ENCODE measurements at regions not wholly inside any gene's neighbourhood (a gene's known extent, or its start where the extent isn't known, plus 50 kb on each side); places are given as distances from the start of the nearest gene placed in this dataset.

- no peak for TF ChIP-seq SIN3A (IDR thresholded peaks at IDR 0.05; ENCODE audit: borderline replicate concordance, low read depth, low read length)
- TF ChIP-seq TAF1 (IDR thresholded peaks at IDR 0.05; ENCODE audit: borderline replicate concordance, low read depth, low read length), result no peak
- no peak for TF ChIP-seq RCOR1 (IDR thresholded peaks at IDR 0.05; ENCODE audit: low read length)
- no peak for TF ChIP-seq USF2 (IDR thresholded peaks at IDR 0.05; ENCODE audit: borderline replicate concordance, low read depth, low read length)
- TF ChIP-seq MXI1 (IDR thresholded peaks at IDR 0.05; ENCODE audit: low read depth, low read length), result no peak
Measured at GRCh38 chr4:12137575-12137974, 708.9 kb upstream of the HS3ST1 start (continued).

- 0% methylated on average over 2 of the region's 2 CpGs for WGBS (ENCODE audit: low lambda C conversion rate)
- no peaks in the 10 kb centered on the region for H3K4me1 ChIP-seq (ENCODE audit: control insufficient read depth in 1 of 2, insufficient read depth in 2 of 2, low read depth in 1 of 2, low read length in 1 of 2)
- H4K20me1 ChIP-seq (ENCODE audit: insufficient read depth), result no peaks in the 10 kb centered on the region
- H3K27ac ChIP-seq (ENCODE audit: low read depth in 2 of 2, low read length in 1 of 2), result no peak overlapping the region
- ChIA-PET CTCF (no interaction called here), POLR2A (no interaction called here)
- no peak overlapping the region for H3K4me3 ChIP-seq (ENCODE audit: low read depth in 2 of 2, low read length in 1 of 2)
- DNase-seq, result no peak
- H2AFZ ChIP-seq (ENCODE audit: low read depth), result no peak overlapping the region
- H3F3A ChIP-seq (replicated peaks; ENCODE audit: insufficient read depth), result no peaks in the 10 kb centered on the region
- no peaks in the 10 kb centered on the region for H3K79me2 ChIP-seq (ENCODE audit: insufficient read depth)
- TF ChIP-seq TEAD4 (IDR thresholded peaks at IDR 0.05; ENCODE audit: borderline replicate concordance, insufficient read depth) (no peak), JUND (IDR thresholded peaks at IDR 0.05) (no peak), RCOR1 (IDR thresholded peaks at IDR 0.05; ENCODE audit: low read length) (no peak), USF2 (IDR thresholded peaks at IDR 0.05; ENCODE audit: borderline replicate concordance, low read depth, low read length) (no peak), MEF2A (IDR thresholded peaks at IDR 0.05; ENCODE audit: borderline replicate concordance, low read depth) (no peak), POLR2AphosphoS5 (IDR thresholded peaks at IDR 0.05; ENCODE audit: low read depth, low read length) (no peak), SIN3A (IDR thresholded peaks at IDR 0.05; ENCODE audit: borderline replicate concordance, low read depth, low read length) (no peak), SMC3 (IDR thresholded peaks at IDR 0.05; ENCODE audit: low read depth, low read length) (no peak), MAX (IDR thresholded peaks at IDR 0.05; ENCODE audit: low read depth) (no peak), FOXJ3 (CRISPR knock-in tag; IDR thresholded peaks at IDR 0.05) (no peak), RXRA (IDR thresholded peaks at IDR 0.05; ENCODE audit: borderline replicate concordance, low read depth) (no peak), REST (IDR thresholded peaks at IDR 0.05; ENCODE audit: low read depth, low read length) (no peak), CHD2 (IDR thresholded peaks at IDR 0.05; ENCODE audit: low read length, partially characterized antibody) (no peak)
- TF ChIP-seq, protein P1, sequence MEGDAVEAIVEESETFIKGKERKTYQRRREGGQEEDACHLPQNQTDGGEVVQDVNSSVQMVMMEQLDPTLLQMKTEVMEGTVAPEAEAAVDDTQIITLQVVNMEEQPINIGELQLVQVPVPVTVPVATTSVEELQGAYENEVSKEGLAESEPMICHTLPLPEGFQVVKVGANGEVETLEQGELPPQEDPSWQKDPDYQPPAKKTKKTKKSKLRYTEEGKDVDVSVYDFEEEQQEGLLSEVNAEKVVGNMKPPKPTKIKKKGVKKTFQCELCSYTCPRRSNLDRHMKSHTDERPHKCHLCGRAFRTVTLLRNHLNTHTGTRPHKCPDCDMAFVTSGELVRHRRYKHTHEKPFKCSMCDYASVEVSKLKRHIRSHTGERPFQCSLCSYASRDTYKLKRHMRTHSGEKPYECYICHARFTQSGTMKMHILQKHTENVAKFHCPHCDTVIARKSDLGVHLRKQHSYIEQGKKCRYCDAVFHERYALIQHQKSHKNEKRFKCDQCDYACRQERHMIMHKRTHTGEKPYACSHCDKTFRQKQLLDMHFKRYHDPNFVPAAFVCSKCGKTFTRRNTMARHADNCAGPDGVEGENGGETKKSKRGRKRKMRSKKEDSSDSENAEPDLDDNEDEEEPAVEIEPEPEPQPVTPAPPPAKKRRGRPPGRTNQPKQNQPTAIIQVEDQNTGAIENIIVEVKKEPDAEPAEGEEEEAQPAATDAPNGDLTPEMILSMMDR (IDR thresholded peaks at IDR 0.05), result no peak
- no peaks in the 10 kb centered on the region; the same call in 1 of the 2 replicates for H3K9me3 ChIP-seq
- H3K27me3 ChIP-seq (ENCODE audit: insufficient read depth), result no peaks in the 10 kb centered on the region
- H3K9ac ChIP-seq, result no peak overlapping the region
- no peak overlapping the region for H3K4me2 ChIP-seq
- H3K36me3 ChIP-seq (replicated peaks in 1 of 2; ENCODE audit: control insufficient read depth in 1 of 2, insufficient read depth in 2 of 2, low read length in 1 of 2), result no peaks in the 10 kb centered on the region
- H3K9me2 ChIP-seq, result no peaks in the 10 kb centered on the region
Measured at GRCh38 chr4:12126474-12126873, 697.8 kb upstream of the HS3ST1 start.
